ENCODE measurements at regions not wholly inside any gene's neighbourhood (a gene's known extent, or its start where the extent isn't known, plus 50 kb on each side); places are given as distances from the start of the nearest gene placed in this dataset.
"Not testable (repeated sequence)": the region's sequence is repeated elsewhere in the genome, so short reads cannot be mapped to it uniquely, and the experiment has no call there.

- in situ Hi-C loops (cut with HindIII; ENCODE audit: low sequenced_read_pairs): no loop called here
- TF ChIP-seq, protein P1, sequence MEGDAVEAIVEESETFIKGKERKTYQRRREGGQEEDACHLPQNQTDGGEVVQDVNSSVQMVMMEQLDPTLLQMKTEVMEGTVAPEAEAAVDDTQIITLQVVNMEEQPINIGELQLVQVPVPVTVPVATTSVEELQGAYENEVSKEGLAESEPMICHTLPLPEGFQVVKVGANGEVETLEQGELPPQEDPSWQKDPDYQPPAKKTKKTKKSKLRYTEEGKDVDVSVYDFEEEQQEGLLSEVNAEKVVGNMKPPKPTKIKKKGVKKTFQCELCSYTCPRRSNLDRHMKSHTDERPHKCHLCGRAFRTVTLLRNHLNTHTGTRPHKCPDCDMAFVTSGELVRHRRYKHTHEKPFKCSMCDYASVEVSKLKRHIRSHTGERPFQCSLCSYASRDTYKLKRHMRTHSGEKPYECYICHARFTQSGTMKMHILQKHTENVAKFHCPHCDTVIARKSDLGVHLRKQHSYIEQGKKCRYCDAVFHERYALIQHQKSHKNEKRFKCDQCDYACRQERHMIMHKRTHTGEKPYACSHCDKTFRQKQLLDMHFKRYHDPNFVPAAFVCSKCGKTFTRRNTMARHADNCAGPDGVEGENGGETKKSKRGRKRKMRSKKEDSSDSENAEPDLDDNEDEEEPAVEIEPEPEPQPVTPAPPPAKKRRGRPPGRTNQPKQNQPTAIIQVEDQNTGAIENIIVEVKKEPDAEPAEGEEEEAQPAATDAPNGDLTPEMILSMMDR (IDR thresholded peaks at IDR 0.05; ENCODE audit: low read depth, low read length, missing control alignments): no peak
- no peak for DNase-seq (ENCODE audit: low read depth)
- H3K4me3 ChIP-seq (ENCODE audit: low read depth, low read length): no peak overlapping the region
Observed at GRCh38 chr21:25491267-25491666, 116.0 kb downstream of the MRPL39 start.

DNA sequence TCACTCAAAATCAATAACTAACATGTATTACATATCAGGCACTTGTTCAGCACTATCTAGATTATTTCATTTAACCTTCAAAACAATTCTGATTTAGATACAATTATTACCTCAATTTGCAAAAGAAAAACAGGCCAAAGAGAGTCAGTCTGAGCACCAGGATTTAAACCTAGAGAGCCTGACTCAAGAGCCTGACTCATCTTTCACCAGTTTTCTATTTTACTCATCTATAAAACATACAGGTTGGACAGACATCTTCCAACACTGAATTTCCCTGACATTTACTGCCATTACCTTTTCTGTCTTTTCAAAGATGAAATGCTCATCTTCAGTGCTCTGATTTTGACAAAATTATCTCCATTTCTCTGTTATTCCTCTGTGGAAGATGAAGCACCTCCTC, 116.5 kb downstream of the MRPL39 start:
- DNase-seq (ENCODE audit: low read depth): no peak

DNA sequence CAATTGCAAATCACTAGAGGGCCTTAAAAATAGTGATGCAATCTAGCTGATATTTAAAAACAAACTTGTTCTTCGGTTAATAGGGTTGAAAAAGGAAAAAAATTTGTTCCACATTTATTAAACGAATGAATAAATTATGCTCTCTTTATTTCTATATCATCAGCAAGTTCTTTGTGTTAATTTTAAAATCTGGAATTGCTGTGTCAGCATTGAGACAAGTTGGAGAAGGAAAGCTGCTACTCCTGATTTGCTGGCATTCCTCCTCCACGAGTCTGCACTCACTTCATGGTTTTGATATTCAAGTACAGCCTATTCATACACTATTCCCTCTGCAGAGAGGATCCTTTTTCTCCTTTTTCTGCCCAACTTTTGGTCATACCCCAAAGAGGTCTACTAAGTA, 117.6 kb downstream of the MRPL39 start:
- no peak for DNase-seq (ENCODE audit: low read depth)
- TF ChIP-seq, protein P1 (IDR thresholded peaks at IDR 0.05; ENCODE audit: low read depth, low read length, missing control alignments): no peak
- in situ Hi-C loops (cut with HindIII; ENCODE audit: low sequenced_read_pairs): no loop called here

More for the DNA sequence above, 116.5 kb downstream of the MRPL39 start:
- H3K4me3 ChIP-seq (ENCODE audit: low read depth, low read length): no peak overlapping the region
- TF ChIP-seq, protein P1 (IDR thresholded peaks at IDR 0.05; ENCODE audit: low read depth, low read length, missing control alignments): no peak
- in situ Hi-C loops (cut with HindIII; ENCODE audit: low sequenced_read_pairs): no loop called here

DNA sequence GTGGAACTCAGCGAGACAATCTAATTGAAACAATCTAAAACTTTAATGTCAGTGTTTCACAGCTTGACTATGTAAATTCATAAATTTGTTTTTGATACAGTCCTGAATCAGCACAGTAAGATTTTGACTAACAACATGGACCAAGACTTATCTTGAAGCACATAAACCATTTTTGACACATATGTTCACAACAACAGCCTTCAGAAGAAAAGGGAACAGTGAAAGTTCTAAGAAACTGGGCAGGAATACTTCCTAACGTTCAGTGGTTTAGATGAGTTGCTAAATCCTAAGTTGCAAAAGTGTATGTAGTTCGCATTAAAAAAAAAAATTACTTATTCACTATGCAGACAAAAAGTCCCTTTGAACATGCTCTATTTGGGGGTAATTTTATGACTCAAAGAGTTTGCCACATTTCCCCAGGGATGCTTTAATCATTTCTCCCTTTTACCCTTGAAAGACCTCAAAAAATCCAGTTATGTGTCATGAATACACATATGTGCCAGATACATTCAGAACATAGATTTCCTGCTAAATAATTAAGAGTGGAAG, 120.2 kb downstream of the MRPL39 start:
- TF ChIP-seq, protein P1 (IDR thresholded peaks at IDR 0.05; ENCODE audit: low read depth, low read length, missing control alignments): no peak
- in situ Hi-C loops (cut with HindIII; ENCODE audit: low sequenced_read_pairs): no loop called here
- no peak overlapping the region for H3K4me3 ChIP-seq (ENCODE audit: low read depth, low read length)
- no peak for DNase-seq (ENCODE audit: low read depth)

More for the DNA sequence above, 117.6 kb downstream of the MRPL39 start:
- H3K4me3 ChIP-seq (ENCODE audit: low read depth, low read length): no peak overlapping the region

DNA sequence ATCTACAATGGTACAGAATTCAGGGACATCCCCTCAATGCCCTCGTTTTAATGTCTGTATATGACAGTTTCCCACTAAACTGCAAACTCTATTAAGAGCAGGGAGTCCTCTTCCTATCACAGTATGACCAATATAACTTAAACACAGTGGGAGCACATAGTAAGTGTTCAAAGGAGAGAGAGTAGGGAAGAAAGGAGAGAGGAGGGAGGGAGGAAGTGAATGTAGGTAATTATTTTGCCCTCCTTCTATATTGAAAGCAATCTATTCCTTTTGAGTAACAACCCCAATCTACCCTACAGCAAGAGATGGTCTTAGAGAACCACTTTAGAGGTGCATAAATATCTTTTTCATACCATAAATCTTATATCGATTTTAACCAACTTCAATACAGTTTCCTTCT, 121.4 kb downstream of the MRPL39 start:
- TF ChIP-seq, protein P1 (IDR thresholded peaks at IDR 0.05; ENCODE audit: low read depth, low read length, missing control alignments): no peak
- no peak overlapping the region for H3K4me3 ChIP-seq (ENCODE audit: low read depth, low read length)
- in situ Hi-C loops (cut with HindIII; ENCODE audit: low sequenced_read_pairs): no loop called here
- no peak for DNase-seq (ENCODE audit: low read depth)

DNA sequence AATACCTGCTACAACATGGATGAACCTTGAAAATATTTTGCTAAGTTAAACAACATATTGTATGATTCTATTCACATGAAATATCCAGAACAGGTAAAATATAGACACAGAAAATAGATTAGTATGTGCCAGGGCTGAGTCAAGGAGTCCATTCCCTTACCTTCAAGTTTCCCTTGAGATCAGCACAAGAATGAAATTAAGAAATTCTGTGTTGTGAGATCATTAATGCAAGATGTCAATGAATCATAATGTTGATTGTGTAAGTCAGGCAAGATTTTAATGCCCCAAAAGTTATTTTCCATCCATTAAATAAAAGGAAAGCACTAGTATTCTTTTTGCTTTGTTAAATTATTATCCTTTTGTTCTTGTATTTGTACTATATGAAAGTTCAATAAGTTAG, 139.4 kb downstream of the MRPL39 start:
- no peak for DNase-seq (ENCODE audit: low read depth)
- no peak overlapping the region for H3K4me3 ChIP-seq (ENCODE audit: low read depth, low read length)
- in situ Hi-C loops (cut with HindIII; ENCODE audit: low sequenced_read_pairs): no loop called here
- TF ChIP-seq, protein P1 (IDR thresholded peaks at IDR 0.05; ENCODE audit: low read depth, low read length, missing control alignments): no peak

DNA sequence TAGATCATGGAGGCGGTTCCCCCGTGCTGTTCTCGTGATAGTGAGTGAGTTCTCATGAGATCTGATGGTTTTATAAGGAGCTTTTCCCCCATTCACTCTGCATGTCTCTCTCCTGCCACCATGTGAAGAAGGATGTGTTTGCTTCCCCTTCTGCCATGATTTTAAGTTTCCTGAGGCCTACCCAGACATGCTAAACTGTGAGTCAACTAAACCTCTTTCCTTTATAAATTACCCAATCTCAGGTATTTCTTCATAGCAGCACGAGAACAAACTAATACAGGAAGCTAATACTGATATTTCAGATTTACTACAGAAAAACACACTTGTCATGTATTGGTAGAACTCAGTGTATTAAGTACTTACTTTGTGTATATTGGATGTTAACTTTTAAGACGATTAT, 140.2 kb downstream of the MRPL39 start:
- H3K4me3 ChIP-seq (ENCODE audit: low read depth, low read length); DNase-seq (ENCODE audit: low read depth); in situ Hi-C loops (cut with HindIII; ENCODE audit: low sequenced_read_pairs): not testable (repeated sequence)
